HG02798 (cell line): ENCODE measurements at regions not wholly inside any gene's neighbourhood (a gene's known extent, or its start where the extent isn't known, plus 50 kb on each side); places are given as distances from the start of the nearest gene placed in this dataset.

ENCODE experiments used
- ATAC-seq: cut with Tn5 transposase; IDR thresholded peaks from one replicate; pipeline ENCODE4 v1.9.1; 2021; ENCODE audit warnings: mild to moderate bottlenecking; ENCODE audit not compliant: unreplicated experiment, poor library complexity

DNA sequence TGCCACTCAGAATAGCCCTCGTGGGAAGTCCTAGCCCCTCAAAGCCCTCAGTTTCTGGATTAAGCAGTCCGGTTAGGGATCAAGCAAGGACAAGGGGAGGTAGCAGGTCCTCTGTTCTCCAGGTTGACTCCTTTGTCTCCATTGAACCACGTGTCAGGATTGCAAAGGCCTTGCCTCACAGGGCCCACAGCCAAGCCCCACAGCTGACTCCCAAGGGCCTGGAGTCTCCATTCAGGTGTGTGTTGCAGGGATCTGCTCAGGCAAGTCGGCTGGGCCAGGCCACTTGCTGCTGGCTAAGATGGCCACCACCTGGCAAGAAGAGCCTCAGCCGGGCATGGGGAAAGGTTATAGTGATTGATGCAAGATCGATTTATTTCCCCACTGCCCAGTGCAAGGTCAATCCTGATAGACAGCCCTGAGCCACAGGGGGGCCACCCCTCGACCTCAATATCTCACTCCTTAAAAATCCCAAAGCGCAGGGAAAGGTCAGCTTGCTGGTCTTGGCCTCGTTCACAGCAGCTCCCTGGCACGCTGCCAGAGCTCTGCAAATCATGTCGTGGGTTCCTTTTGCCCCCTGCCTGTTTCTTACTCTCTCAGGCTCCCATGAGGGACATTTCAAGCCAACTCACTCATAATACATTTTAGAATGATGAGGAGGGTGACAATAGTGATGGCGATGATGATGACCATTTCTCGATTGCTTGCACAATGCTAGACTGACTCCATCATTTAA, 75.9 kb downstream of the EDN3 start:
- ATAC-seq = no peak

DNA sequence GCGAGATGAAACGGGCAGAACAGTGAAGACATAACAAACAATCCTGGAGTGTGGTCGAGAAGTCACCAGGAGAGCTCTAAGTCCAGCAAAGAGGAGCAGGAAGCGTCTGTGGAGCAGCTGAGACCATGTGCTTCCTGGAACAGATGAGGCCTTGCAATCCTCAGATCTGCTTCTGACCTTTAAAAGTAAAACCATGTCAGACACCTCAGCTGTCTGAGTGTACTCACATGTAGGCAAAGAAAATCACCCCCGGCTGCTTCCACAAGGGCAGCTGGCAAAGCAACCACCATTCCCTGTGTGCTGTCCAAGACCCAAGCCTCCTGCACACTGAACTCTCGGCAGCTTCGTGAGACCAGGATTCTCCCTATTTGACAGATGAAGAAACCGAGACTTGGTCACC, 76.6 kb downstream of the EDN3 start:
- no peak for ATAC-seq

DNA sequence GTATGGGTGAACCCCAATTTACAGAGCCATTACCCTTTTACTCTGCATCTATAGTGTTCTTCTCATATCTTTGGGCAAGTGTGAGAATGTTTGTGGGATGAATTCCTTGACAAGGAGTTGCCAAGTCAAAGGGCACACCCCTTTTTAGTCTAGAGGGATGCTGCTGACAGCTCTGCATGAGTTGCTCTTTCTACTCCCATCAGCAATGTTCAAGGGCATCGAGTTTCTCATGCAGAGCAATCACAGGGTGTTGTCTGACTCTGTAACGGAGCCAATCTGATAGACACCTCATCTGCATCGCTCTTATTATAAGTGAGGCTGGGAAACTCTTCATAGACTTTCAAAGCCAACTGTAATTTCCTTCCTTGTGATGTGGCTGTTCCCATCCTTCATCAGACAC, 77.4 kb downstream of the EDN3 start:
- ATAC-seq = no peak

DNA sequence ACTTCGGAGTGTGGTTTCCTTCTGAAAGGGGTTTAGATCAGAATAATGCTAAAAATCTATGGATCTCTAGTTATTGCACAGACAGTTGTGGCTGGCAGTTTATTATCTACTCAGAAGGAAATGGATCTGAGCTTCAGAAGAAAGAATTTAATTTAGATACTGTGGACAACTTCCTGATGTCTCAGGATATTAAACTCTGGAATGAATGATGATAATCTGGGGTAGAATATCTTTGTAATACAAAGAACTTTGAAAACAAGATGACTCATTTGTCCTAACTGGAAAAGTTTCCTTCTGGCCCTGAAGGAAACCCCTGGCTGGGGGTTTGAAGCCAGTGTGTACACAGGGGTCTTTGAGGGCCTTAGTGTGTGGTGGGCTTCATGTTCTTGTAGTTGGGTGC, 78.0 kb downstream of the EDN3 start:
- ATAC-seq = no peak

DNA sequence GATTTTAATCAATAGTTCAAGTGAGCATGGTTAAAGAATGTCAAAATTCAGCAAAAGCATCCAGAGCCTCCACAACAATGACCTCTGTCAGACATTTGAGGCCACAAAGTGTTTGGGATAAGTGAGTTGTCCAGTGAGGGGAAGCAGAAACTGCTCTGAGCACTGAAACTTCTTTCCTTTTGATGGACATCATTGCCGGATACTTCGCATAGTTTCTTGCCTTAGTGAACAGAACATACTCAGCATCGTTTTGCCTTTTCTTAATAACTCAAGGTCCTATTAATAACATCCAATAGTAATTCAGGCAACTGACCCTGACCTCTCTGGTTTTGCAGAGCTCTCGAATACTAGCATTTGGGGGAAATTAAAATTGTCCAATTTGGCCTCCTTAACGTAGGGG, 78.6 kb downstream of the EDN3 start:
- ATAC-seq = no peak

DNA sequence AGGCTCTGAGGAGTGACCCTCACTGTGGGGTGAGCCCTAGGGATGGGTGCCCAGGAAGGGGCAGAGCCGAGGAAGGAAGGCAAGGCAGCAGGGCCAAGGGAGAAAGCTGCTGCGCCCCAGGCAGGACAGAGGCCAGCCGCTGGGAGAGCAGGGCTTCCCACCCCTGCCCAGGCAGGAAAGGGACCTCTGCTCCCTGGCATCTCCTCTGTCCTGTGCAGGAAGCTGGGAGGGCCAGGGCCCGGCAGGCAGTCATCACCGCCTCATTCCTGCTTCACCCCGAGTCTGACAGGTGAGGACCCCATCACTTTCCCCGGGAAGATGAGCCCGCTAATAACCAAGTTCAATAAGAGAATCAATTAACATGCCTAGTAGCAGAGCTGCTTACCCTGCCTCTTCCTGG, 81.3 kb downstream of the EDN3 start:
- no peak for ATAC-seq

DNA sequence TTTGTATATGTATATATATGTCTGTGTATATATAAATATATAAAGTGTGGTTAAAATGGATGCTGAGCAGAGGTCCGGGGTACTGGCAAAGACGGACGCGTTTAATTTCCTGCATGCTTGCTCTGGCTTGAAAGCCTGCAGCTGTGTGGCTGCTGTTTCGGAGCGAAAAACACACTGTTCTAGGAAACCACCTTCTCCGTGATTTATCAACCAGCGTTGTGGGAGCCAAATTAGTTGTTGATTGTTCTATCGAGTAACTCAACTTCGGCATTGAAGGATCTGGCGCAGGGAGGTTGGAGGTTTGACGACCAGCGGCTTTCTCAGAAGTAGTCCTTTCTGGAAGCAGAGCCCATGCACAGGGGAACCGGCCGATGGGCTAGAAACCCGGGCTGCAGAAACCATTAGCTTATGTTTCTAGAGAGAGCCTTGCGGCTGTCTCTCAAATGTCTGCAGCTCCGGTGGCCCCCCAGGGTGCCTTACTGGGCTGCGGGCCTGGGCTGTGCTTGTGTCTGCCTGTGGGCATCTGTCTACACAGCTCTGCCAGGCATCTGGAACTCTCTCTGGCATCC, 81.8 kb downstream of the EDN3 start:
- ATAC-seq = no peak

DNA sequence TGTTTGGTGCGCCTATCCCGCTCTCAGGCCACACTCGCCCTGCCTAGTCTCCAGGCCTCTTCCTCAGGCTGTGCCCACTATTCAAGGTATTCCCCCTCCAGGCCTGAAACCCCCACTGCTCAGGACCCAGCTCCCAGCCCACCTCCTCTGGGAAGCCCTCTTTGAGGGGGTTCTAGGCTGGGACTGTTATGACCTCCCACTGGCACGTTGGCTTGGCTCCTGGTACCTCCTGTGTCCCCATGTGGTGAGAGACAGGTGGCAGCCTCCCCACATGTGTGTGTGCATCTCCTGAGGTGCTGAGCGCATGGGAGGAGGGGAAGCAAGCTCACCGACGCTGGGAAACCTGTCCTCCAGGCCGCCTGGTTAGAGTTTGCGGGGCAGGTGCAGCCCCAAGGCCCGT, 82.5 kb downstream of the EDN3 start:
- ATAC-seq = no peak

DNA sequence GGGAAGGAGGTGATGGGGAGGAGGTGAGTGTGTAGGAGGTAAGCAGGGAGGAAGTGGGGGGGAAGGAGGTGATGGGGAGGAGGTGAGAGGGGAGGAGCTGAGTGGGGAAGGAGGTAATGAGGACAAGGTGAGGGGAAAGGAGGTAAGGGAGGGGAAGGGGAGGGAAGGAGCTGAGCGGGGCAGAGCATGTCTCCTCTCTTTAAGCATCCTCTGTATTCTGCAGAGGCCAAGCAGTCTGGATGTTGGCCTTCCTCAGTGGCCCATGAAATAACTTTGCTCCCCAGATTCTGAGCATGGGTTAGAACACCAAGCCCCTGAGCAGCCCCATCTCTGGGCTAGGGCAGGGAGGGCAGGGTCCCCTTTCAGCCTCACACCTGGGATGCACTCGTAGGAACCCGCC, 84.6 kb downstream of the EDN3 start:
- no peak for ATAC-seq

DNA sequence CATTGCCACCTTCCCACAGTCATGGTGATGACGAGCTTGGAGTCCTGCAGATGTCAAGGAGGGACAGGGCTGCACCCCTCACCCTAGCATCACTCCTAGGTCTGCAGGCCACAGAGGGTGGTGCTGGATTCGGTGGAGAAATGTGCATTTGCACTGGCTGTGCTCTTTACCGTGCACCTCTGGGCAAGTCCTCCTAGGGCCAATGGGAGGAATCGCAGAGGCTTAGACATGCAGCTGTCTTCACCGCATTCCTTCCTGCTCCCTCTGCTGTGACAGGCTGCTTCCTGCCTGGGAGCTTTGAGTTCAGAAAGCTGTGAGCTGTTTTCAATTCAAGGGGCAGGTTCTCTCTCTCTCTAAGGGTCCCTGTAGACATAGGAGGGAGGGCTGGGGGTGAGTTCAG, 85.1 kb downstream of the EDN3 start:
- ATAC-seq = no peak

DNA sequence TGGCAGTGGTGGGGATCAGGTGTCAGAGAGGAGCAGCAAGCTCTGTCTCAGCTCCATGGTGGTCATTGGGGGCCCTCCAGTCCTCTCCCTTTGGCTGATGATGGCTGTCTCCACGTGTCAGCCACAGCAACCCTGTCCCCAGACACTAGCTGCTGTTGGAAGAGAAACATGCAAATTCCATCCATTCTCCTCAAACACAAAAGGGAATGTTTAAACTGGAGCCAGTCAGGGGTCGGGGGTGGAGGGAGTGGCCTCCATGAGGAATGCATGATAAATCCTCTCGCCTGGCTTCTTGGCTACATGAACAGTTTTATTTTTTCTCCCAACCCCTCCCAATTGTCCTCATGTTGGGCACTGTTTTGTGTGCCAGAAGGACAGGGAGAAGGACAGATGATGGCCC, 86.4 kb downstream of the EDN3 start:
- ATAC-seq = no peak

DNA sequence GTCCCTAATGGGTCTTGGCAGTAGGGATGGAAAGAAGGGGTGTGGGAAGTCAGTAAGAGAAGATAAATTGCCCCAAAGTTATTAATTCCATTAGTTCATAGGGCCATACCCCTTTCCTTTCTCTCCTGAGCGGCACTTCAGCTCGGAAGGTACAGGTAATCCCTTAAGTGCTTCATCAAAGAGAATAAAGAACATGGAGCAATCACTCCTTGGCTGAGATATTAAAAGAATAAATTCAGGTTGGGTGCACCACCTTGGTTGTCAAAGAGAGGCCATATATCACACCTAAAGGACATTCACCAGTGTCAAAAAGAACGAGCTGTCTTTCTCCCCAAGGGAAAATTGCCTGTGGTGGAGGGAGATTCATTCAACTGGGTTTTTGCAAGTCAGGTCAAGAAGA, 87.5 kb downstream of the EDN3 start:
- ATAC-seq = no peak

DNA sequence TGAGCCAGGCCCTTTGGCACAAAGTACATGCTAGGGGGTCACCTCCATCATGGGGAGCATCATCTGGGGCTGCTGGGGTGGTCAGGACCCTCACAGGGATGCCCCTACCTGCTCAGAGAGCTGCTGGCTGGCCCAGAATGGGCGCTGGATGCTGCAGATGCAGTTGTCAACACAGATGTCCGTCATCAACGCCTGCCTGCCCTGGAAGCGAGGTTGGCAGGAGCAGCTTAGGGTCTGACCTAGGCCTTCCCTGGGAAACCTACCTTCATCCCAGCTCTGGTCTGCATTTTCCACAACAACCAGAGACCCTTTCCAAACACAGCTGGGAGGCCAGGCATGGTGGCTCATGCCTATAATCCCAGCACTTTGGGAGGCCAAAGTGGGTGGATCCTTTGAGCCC, 88.0 kb downstream of the EDN3 start:
- no peak for ATAC-seq

DNA sequence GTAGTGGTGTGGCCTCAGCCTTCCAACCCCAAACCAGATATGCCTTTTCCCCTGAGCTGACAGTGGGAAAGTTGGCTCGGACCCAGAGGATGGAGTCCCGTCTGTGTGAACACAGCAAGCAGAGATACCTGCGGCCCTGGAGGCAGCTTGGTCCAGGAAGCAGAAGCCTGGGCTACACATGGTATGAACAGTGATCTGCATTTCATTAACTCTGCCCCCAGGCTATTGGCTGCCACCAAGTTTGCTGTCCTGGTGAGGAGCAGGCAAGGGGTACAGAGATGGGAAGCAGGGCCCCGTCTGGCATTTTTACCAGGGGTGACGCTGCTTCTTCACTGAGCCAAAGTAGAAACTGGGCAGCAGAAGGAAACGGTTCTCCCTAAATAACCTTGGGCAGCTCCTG, 90.0 kb downstream of the EDN3 start:
- no peak for ATAC-seq

DNA sequence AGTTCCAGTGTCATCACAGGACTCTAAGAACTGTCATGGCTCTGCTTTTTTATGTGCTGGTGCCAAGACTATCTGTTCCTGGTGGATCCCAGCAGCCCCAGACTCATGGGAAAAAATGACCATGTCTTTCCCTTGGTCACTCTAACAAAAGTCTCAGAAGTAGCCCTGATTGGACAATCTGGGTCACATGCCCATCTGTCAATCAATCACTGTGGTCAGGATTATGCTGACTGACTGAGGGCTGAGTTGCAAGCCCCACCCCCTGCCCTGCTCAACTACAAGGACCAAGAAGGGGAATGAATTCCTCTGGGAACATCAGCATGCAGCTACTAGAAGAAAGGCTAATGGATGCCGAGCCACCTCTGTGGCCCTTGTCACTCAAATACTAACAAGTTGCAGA, 91.6 kb downstream of the EDN3 start:
- no peak for ATAC-seq

DNA sequence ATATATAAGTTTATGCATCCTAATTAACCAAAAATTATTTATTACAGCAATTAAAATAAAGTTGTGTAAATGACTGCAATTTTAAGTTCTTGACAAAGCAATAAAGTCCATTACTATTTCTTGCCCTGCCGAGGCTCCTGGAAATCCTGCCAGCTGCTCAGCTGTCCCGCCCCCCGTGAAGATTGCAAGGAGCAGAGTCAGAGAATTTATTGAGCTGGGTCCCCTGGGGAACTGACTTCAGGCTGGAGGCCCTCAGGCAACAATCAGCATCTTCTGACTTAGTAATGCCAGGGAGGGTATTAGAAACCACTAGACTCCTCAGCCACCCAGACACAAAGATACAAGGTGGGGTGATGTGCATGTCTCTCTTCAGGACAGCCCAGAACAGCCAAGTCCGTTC, 92.3 kb downstream of the EDN3 start:
- ATAC-seq = no peak

DNA sequence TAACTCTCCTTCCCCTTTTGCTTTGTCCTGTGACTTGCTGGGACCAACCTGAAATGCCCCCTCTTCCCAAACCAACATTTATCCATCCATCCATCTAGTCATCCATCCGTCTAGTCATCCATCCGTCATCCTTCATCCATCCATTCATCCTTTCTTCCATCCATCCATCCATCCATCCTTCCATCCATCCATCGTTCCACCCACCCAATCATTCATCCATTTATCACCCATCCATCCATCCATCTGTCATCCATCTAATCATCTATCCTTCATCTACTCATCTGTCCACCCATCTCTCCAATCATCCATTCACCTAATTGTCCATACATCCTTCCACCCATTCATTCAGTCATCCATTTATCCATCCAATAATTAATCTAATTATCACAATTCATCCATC, 92.7 kb downstream of the EDN3 start:
- no peak for ATAC-seq

DNA sequence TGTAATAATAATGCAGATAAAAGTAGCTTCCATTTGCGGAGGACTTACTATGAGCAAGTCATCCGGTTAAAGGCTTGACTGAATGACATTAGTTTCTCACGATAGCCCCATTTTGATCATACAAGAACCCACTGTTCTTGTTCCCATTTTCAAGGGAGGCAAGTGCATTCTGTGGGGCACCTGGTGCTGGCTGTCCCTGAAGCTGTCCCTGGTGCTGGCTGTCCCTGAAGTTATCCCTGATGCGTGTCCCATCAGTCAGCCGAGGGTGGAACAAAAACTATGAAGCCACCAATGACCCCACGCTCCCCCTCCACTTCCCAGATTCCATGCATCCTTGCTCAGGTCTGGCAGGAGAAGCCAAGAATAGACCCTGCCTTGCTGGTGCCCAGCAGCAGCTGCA, 95.3 kb downstream of the EDN3 start:
- ATAC-seq = no peak

DNA sequence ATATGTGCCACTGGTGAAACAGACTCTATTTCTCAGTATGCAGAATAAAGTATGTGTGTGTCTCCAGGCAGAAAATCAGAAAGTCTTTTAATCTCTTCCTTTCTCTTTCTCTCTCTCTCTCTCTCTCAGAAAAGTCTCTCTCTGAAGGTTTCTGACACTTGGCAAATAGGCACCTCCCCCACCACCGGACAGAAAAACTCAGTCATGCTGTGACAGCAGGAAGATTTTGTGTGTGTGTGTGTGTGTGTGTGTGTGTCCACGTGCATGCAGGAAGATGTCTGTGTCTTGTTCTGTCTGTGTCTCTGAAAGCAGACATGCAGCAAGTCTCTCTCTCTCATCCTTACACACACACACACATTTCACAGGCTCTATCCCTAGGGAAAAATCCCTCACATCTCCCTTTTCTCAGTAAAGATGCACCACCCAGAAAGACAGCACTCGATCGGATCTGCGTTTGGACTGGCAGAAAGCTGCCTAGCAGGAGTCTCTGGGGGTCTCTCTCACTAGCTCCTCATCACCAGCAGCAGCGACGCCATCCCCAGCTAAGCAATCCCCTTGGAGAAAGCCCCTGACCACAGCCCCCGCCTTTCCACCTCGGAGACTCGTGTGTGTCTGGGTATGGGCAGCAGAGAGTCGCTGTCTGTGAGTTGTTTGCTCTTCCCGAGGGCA, 98.3 kb downstream of the EDN3 start:
- no peak for ATAC-seq

DNA sequence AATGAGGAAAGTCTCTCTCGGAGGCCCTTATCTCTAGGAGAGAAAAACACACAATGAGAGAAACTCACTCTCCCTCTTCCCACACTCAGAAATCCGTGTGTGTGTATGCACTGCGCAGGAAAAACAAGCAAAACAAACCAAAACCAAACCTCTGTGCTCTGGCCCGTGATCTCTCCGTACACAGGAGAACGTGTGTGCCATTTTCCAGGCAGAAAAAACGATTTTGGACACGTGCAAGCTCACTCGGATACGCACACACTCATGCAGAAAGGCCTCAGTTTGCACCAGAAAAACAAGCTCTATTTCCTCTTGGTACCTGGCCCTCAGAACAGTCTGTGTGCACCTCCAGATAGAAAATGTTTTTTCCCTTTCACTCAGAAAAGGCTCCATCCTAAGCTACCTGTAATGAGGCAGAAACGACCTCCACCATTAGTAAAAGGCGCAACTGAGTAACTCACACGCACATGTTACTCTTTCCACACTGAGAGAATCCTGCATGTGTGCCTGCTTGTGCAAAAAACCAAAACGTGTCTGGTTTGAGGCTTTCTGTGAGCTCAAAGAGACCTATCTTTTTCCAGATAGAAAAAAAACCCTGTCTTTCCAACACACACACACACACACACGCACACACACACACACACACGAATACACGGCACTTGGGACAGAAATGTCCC, 99.2 kb downstream of the EDN3 start:
- ATAC-seq = no peak

DNA sequence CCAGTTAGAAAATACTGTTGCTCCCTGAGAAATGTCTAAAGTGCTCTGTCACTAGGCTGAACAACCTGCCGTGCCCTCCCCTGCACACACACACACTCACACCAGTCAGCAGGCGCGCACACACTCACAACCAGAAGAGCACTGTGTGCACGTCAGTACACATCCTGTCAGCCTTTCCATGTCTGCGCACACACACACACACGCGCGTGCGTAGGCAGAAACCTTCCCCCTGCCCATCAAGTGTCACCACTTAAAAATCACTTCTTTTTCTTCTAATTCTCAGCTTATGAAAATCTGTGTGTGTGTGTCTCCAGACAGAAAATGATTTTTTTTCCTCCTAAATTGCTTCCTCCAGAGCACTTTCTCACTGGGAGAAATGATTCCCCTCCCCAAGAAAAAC, 100.3 kb downstream of the EDN3 start:
- ATAC-seq = no peak
